AG10803 (cell line): ENCODE measurements at regions not wholly inside any gene's neighbourhood (a gene's known extent, or its start where the extent isn't known, plus 50 kb on each side); places are given as distances from the start of the nearest gene placed in this dataset.

ENCODE experiments used
- DNase-seq: peaks from one replicate; pipeline ENCODE4 v3.0.0; 2010; ENCODE audit warnings: low read depth
- H3K4me3 ChIP-seq: 2 replicates; pipeline ENCODE4 v1.5.1; 2011; ENCODE audit warnings: mild to moderate bottlenecking, low read length, control low read depth
- CTCF ChIP-seq: conservative IDR thresholded peaks from 2 replicates; pipeline ENCODE4 v1.5.1; 2011; ENCODE audit warnings: mild to moderate bottlenecking, low read length, control low read depth, inconsistent platforms

GRCh38 chr1:2879591-2879990 lies 78.1 kb upstream of the TTC34 start:
- no peak for TF ChIP-seq CTCF
- DNase-seq, result no peak
- H3K4me3 ChIP-seq, result no peak overlapping the region

GRCh38 chr1:2880086-2880485 lies 78.6 kb upstream of the TTC34 start:
- no peak for DNase-seq
- no peak overlapping the region for H3K4me3 ChIP-seq
- no peak for TF ChIP-seq CTCF

- no peak for DNase-seq
- no peak overlapping the region for H3K4me3 ChIP-seq
- no peak for TF ChIP-seq CTCF
Observed at GRCh38 chr1:2880812-2881295, 79.4 kb upstream of the TTC34 start.

GRCh38 chr1:2881556-2881955 lies 80.1 kb upstream of the TTC34 start:
- DNase-seq, result no peak
- no peak overlapping the region for H3K4me3 ChIP-seq
- TF ChIP-seq CTCF, result no peak

- H3K4me3 ChIP-seq, result no peak overlapping the region
- no peak for TF ChIP-seq CTCF
- DNase-seq, result no peak
Observed at GRCh38 chr1:2882966-2883696, 81.6 kb upstream of the TTC34 start.

- H3K4me3 ChIP-seq, result no peak overlapping the region
- TF ChIP-seq CTCF, result no peak
- DNase-seq, result no peak
Observed at GRCh38 chr1:2885001-2885400, 83.5 kb upstream of the TTC34 start.

- DNase-seq, result no peak
- H3K4me3 ChIP-seq, result no peak overlapping the region
- TF ChIP-seq CTCF, result no peak
Observed at GRCh38 chr1:2886631-2887030, 85.1 kb upstream of the TTC34 start.
